Central memory CD8-positive, alpha-beta T cell (primary cell): ENCODE measurements at regions not wholly inside any gene's neighbourhood (a gene's known extent, or its start where the extent isn't known, plus 50 kb on each side); places are given as distances from the start of the nearest gene placed in this dataset.

ENCODE experiments used
- ATAC-seq: fragments of 150-1000 bp; cut with Tn5 transposase; replicated peaks from 2 replicates; pipeline ENCODE4 v1.10.0; 2022; ENCODE audit warnings: mild to moderate bottlenecking, moderate FRiP score, moderate number of reproducible peaks; ENCODE audit not compliant: poor library complexity, severe bottlenecking; ENCODE audit errors: extremely low read depth
- DNase-seq, 2 donors: peaks; one replicate each; pipeline ENCODE4 v3.0.0; 2021; ENCODE audit warnings: low spot score in 2 of 2
- H3K27ac Mint-ChIP-seq: one replicate; pipeline ENCODE4 v1.8.0; 2022; ENCODE audit warnings: low read depth, mild to moderate bottlenecking, moderate library complexity, mixed read lengths
- H3K27me3 Mint-ChIP-seq: one replicate; pipeline ENCODE4 v1.8.0; 2022; ENCODE audit warnings: mixed read lengths
- H3K36me3 Mint-ChIP-seq: one replicate; pipeline ENCODE4 v1.8.0; 2022; ENCODE audit warnings: mild to moderate bottlenecking, moderate library complexity, mixed read lengths; ENCODE audit not compliant: insufficient read depth
- H3K4me1 Mint-ChIP-seq: one replicate; pipeline ENCODE4 v1.8.0; 2022; ENCODE audit warnings: mixed read lengths
- H3K4me3 Mint-ChIP-seq: one replicate; pipeline ENCODE4 v1.8.0; 2022; ENCODE audit warnings: mild to moderate bottlenecking, moderate library complexity, mixed read lengths
- H3K9me3 Mint-ChIP-seq: one replicate; pipeline ENCODE4 v1.8.0; 2022; ENCODE audit warnings: mixed read lengths

DNA sequence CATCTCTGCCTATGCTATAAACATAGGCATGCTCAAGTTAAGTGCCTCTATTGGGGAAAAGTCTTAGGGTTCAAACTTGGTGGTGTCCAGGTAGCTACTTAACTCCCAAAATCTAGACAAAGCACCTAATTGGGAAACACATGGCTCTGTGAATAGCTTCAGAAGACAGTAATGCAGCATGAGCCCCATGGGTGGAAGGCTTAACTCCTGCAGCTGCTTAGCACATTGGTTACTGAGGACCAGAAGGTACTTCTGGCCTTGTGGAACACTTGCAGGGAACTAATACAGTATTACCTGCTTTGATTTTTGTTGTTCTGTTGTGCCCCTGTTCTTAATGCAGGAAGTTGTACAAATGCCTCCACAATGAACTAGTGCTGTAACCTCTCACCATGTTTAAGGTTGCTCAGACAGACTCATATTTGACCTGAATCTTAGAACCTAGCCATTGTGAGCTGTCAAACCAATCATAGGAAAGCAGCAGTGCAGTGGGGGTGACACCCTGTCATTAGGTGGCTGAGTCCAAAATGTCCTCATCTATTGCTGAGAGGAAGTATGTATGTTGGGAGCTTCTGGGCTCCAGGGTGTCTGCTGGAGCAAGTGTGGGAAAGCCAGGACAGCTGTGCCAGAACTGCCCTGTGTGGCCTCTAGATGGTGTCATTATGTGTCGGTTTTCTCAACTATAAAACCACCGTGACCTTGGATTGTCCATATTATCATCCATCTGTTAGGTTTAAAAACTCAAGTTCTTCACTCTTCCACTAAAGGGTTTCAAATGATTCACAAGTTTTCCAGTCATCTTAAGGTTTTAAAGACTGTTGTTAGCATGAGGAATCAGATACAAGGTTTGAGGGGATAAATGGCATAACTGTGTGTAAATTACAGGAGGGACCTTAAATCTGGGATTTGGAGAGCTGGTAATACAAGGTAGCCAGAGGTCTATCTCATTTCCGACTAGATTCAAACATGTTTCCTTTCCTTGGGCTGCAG lies 69.9 kb upstream of the WDR1 start:
- Mint-ChIP-seq H3K9me3 (no peaks in the 10 kb centered on the region), H3K4me1 (peaks cover 18% of the 10 kb centered on the region), H3K27ac (no peak overlapping the region), H3K36me3 (no peaks in the 10 kb centered on the region), H3K4me3 (no peak overlapping the region), H3K27me3 (peaks cover 18% of the 10 kb centered on the region)
- DNase-seq (no peak), ATAC-seq (no peak)

GRCh38 chr4:10185518-10186227 lies 69.1 kb upstream of the WDR1 start:
- Mint-ChIP-seq H3K9me3 (peaks cover 6% of the 10 kb centered on the region), H3K4me1 (peaks cover 25% of the 10 kb centered on the region), H3K27me3 (peaks cover 18% of the 10 kb centered on the region), H3K36me3 (peaks cover 2% of the 10 kb centered on the region), H3K4me3 (no peak overlapping the region), H3K27ac (no peak overlapping the region)
- ATAC-seq (no peak), DNase-seq (no peak)

DNA sequence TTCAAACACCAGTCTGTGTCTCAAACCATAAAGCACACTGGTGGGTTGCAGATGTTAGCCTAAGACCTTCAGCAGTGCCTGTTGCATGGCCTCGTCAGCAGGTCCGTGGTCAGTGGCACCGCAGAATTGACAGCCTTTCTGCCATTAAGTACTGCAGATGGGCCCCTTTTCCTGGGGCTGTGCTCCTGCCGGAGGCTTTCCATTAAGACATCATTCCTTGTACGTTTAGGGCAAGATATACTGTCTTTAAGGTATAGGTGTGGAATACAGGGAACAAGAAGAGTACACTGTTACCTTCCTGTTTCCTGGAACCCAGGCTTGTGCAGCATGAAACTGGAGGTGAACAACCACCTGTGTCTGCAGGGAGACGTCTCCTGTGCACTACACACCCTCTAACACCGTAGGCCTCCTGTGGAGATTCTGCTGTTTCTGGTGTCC lies 67.9 kb upstream of the WDR1 start:
- Mint-ChIP-seq H3K4me1 (peaks cover 25% of the 10 kb centered on the region), H3K27ac (no peak overlapping the region), H3K9me3 (peaks cover 6% of the 10 kb centered on the region), H3K27me3 (peaks cover 18% of the 10 kb centered on the region), H3K4me3 (no peak overlapping the region), H3K36me3 (peaks cover 2% of the 10 kb centered on the region)
- DNase-seq (no peak), ATAC-seq (no peak)

DNA sequence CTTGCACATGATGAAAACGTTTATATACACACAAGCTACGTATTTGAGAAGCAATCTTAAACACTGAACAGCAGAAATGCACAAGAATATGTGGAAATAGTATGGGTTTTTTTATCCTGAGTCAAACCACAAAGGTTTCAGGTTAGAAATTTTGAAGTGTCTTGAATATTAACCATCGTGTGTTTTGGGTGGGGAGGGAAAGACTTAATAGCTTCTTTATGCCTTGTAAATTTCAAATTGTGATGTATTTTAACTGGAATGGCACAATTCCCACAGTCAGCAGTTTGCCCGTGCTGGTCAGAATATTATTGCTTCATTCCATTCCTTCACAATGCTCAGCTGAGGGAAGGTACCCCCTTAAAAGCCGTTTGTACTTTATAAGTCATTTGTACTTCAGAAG lies 67.4 kb upstream of the WDR1 start:
- Mint-ChIP-seq H3K4me1 (peaks cover 25% of the 10 kb centered on the region), H3K36me3 (peaks cover 2% of the 10 kb centered on the region), H3K9me3 (peaks cover 6% of the 10 kb centered on the region), H3K27ac (no peak overlapping the region), H3K4me3 (no peak overlapping the region), H3K27me3 (peaks cover 18% of the 10 kb centered on the region)
- DNase-seq (no peak), ATAC-seq (no peak)

GRCh38 chr4:10183462-10183861 lies 66.9 kb upstream of the WDR1 start:
- peaks cover 25% of the 10 kb centered on the region for H3K4me1 Mint-ChIP-seq
- no peak for ATAC-seq
- no peak overlapping the region for H3K27ac Mint-ChIP-seq

GRCh38 chr4:10182446-10183424 lies 66.1 kb upstream of the WDR1 start:
- no peak overlapping the region for H3K4me3 Mint-ChIP-seq
- H3K9me3 Mint-ChIP-seq = peaks cover 6% of the 10 kb centered on the region
- ATAC-seq (no peak), DNase-seq (no peak)
- H3K4me1 Mint-ChIP-seq = peaks cover 25% of the 10 kb centered on the region
- H3K36me3 Mint-ChIP-seq = peaks cover 2% of the 10 kb centered on the region
- peaks cover 18% of the 10 kb centered on the region for H3K27me3 Mint-ChIP-seq
- H3K27ac Mint-ChIP-seq = no peak overlapping the region

More at GRCh38 chr4:10183462-10183861, 66.9 kb upstream of the WDR1 start:
- Mint-ChIP-seq H3K36me3 (peaks cover 2% of the 10 kb centered on the region), H3K9me3 (peaks cover 6% of the 10 kb centered on the region), H3K27me3 (peaks cover 18% of the 10 kb centered on the region), H3K4me3 (no peak overlapping the region)
- no peak for DNase-seq

GRCh38 chr4:10181745-10182445 lies 65.3 kb upstream of the WDR1 start:
- peaks cover 25% of the 10 kb centered on the region for H3K4me1 Mint-ChIP-seq
- DNase-seq = no peak

DNA sequence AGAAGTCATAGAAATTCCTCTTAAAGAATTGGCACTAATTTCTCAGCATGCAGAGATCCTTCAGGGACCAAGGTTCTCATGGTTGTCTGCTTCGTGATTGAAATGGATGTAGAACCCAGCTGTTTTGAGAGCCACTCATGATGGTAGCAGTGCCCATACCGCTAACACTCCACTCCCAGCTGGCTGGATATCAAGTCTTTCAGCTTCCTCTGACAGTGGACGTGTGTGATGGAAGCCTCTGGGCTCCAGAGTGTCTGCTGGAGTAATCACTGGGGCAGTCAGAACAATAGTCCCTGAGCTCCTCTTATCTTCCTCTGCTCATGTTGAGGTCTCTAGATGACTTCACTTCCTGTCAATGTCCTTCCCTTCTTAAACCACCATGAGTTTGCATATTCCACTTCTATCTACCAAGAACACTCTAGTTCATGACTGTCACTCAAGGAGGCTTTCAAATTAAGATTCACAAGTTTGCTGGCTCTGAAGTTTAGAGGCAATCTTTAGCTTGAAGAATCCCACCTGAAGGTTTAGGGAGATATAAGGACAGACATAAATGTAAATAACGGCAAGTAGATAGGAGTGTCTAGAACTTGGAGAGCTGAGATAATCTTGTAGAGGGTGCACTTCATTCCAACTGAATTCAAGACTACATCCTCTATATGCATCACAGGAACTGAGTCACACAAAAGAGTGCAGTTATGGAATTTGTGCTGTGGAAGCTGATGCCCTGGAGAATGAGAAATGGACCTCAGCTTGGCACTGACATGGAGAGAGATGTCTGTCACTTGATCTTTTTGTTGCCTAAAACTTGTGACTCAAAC lies 64.5 kb upstream of the WDR1 start:
- no peak for DNase-seq
- peaks cover 2% of the 10 kb centered on the region for H3K36me3 Mint-ChIP-seq
- H3K4me1 Mint-ChIP-seq = peaks cover 25% of the 10 kb centered on the region
- peaks cover 9% of the 10 kb centered on the region for H3K27me3 Mint-ChIP-seq
- ATAC-seq = peak; percentile 56
- H3K4me3 Mint-ChIP-seq = no peak overlapping the region
- H3K9me3 Mint-ChIP-seq = peaks cover 6% of the 10 kb centered on the region
- H3K27ac Mint-ChIP-seq = no peak overlapping the region

More at GRCh38 chr4:10181745-10182445, 65.3 kb upstream of the WDR1 start:
- H3K9me3 Mint-ChIP-seq = peaks cover 6% of the 10 kb centered on the region
- no peak overlapping the region for H3K4me3 Mint-ChIP-seq
- H3K27ac Mint-ChIP-seq = no peak overlapping the region
- no peak for ATAC-seq
- H3K36me3 Mint-ChIP-seq = peaks cover 2% of the 10 kb centered on the region
- H3K27me3 Mint-ChIP-seq = peaks cover 16% of the 10 kb centered on the region

DNA sequence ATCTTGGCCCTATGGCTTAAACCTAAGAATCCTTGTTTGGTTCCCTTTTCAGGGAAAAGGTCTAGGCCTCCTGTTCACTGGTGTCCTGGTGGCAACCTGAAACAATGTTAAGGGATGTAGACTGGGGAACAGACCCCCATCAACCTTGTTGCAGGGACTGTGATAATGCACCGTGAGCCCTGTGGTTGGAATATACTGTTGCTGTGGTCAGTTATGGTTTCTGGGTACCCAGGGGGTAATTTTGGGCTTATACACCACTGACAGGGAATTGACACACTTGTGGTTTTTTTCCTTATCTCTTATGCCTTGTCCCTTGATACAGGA lies 64.0 kb upstream of the WDR1 start:
- ATAC-seq = no peak

GRCh38 chr4:10179957-10180602 lies 63.5 kb upstream of the WDR1 start:
- H3K27ac Mint-ChIP-seq = no peak overlapping the region
- H3K4me3 Mint-ChIP-seq = no peak overlapping the region
- peaks cover 6% of the 10 kb centered on the region for H3K9me3 Mint-ChIP-seq
- DNase-seq (no peak), ATAC-seq (no peak)
- H3K4me1 Mint-ChIP-seq = peaks cover 25% of the 10 kb centered on the region
- H3K36me3 Mint-ChIP-seq = peaks cover 2% of the 10 kb centered on the region
- H3K27me3 Mint-ChIP-seq = no peaks in the 10 kb centered on the region

More for the DNA sequence above, 64.0 kb upstream of the WDR1 start:
- no peak for DNase-seq
- Mint-ChIP-seq H3K27ac (no peak overlapping the region), H3K4me1 (peaks cover 25% of the 10 kb centered on the region), H3K27me3 (peaks cover 3% of the 10 kb centered on the region), H3K4me3 (no peak overlapping the region), H3K9me3 (peaks cover 6% of the 10 kb centered on the region), H3K36me3 (peaks cover 2% of the 10 kb centered on the region)

- H3K4me1 Mint-ChIP-seq = peaks cover 24% of the 10 kb centered on the region
- H3K27ac Mint-ChIP-seq = no peak overlapping the region
- H3K9me3 Mint-ChIP-seq = peaks cover 6% of the 10 kb centered on the region
- ATAC-seq (no peak), DNase-seq (no peak)
- peaks cover 2% of the 10 kb centered on the region for H3K36me3 Mint-ChIP-seq
- H3K27me3 Mint-ChIP-seq = no peaks in the 10 kb centered on the region
- H3K4me3 Mint-ChIP-seq = no peak overlapping the region
These were observed 62.2 kb upstream of the WDR1 start for GRCh38 chr4:10178763-10179162.
